Prostate gland (tissue), 2 donors: ENCODE measurements at regions not wholly inside any gene's neighbourhood (a gene's known extent, or its start where the extent isn't known, plus 50 kb on each side); places are given as distances from the start of the nearest gene placed in this dataset.

Experiments
- POLR2A ChIP-seq: fragments of 450-650 bp; IDR thresholded peaks from one replicate; pipeline ENCODE4 v1.6.1; 2016; ENCODE audit warnings: antibody characterized with exemption, mild to moderate bottlenecking
- POLR2AphosphoS5 ChIP-seq: sonication (generic); formaldehyde crosslinking; IDR thresholded peaks from one replicate; pipeline ENCODE4 v1.6.1; 2017; ENCODE audit warnings: antibody characterized with exemption
- TF ChIP-seq, protein P1 (sequence below), 4 experiments: fragments of 200-600 bp in 2 of 4; fragments of 450-650 bp in 2 of 4; sonication (generic) in 2 of 4; IDR thresholded peaks; 1 replicate in 3 of 4; 2 replicates in 1 of 4; pipeline ENCODE4 v1.5.1; 2016 to 2019; ENCODE audit warnings: antibody characterized with exemption in 4 of 4, mild to moderate bottlenecking in 2 of 4, moderate library complexity in 2 of 4

DNA sequence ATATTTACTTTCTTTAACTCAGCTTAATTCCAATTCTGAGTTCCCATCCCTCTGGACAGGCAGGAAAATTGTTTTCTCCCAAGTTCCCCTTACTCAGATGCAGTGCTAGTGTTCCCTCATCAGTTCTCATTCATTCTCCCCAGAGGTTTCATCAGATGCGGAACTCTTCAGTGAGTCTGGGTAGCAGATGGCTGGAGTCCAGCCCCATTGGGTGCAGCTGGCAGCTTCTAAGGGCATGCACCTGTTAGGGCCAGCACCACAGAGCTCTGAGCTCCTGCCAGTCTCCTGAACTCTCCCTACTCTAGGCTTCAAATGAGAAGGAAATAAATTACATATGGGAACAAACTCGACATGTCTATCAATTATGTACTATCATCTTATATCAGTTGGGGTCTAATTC, 76.6 kb downstream of the SOD2 start:
- TF ChIP-seq, protein P1, sequence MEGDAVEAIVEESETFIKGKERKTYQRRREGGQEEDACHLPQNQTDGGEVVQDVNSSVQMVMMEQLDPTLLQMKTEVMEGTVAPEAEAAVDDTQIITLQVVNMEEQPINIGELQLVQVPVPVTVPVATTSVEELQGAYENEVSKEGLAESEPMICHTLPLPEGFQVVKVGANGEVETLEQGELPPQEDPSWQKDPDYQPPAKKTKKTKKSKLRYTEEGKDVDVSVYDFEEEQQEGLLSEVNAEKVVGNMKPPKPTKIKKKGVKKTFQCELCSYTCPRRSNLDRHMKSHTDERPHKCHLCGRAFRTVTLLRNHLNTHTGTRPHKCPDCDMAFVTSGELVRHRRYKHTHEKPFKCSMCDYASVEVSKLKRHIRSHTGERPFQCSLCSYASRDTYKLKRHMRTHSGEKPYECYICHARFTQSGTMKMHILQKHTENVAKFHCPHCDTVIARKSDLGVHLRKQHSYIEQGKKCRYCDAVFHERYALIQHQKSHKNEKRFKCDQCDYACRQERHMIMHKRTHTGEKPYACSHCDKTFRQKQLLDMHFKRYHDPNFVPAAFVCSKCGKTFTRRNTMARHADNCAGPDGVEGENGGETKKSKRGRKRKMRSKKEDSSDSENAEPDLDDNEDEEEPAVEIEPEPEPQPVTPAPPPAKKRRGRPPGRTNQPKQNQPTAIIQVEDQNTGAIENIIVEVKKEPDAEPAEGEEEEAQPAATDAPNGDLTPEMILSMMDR (IDR thresholded peaks at IDR 0.05): no peak
- TF ChIP-seq POLR2AphosphoS5 (no peak), POLR2A (no peak)
